HL-60 (cell line): ENCODE measurements at regions not wholly inside any gene's neighbourhood (a gene's known extent, or its start where the extent isn't known, plus 50 kb on each side); places are given as distances from the start of the nearest gene placed in this dataset.

Source experiments
- CTCF ChIP-seq: IDR thresholded peaks from one replicate; pipeline ENCODE4 v1.5.1; 2011; ENCODE audit warnings: low read length, control low read depth, inconsistent platforms; ENCODE audit not compliant: insufficient read depth
- POLR2AphosphoS5 ChIP-seq: IDR thresholded peaks from 2 replicates; pipeline ENCODE4 v1.6.1; 2012; ENCODE audit warnings: low read depth

GRCh38 chr16:48816393-48816792, 206.4 kb upstream of the N4BP1 start:
- TF ChIP-seq CTCF, result no peak
- no peak for TF ChIP-seq POLR2AphosphoS5
